ENCODE measurements at regions not wholly inside any gene's neighbourhood (a gene's known extent, or its start where the extent isn't known, plus 50 kb on each side); places are given as distances from the start of the nearest gene placed in this dataset.

DNA sequence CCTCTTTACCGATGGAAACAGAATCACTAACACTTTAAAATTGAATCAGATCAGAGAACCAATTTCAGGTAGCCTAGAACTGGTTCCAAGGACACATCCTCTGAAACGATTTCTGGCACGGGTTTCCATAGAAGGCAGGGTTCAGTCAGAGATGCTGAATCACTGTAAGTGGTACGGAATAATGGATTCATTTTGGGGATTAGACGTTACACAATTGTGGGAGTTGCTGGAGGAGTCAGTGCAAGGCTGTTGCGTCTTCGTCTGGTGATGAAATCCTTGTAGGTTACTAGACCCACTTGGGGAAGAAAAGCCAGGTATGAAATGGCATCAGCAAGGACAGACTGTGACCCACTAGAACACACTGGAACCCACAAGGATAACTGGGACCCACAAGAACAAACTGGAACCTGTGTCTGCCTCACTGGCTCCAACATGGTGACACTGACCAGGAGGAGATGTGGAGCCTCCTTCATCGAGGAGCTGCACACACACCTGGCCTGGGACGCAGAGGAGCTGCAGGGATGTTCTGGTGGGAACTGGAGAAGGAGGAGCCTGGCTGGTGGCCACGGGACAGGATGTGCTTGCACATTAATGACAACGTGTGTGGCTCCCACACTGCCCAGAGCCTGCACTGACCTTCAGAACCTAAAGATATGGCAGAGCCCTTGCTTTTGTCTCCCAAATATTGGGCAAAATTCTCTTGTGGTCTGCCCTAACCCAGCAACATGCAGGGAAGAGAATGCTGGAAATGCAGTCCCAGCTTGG lies 105.1 kb downstream of the TRAPPC11 start:
- no peak for DNase-seq (ENCODE audit: low read depth)

- no peak for DNase-seq (ENCODE audit: low read depth)
Measured at GRCh38 chr4:183765251-183765911, 106.3 kb downstream of the TRAPPC11 start.

DNA sequence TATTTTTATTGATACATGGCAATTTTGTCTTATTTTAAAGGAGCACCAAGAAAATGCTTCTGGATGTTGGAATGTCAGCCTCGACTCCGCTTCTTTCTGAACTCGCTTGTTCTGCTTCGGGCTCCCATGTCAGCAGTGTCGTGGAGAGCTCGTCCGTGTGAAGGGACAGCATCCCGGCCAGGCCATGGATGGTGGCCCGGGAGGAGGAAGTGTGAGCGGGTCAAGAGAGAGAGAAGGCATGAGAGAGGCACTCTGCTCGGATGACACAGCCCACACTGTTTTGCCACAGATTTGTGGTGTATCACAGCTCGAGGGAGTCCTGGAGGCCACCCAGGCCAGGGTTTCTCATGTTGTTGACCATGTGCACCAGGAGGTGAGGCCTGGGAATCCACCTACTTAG lies 107.0 kb downstream of the TRAPPC11 start:
- DNase-seq (ENCODE audit: low read depth), result no peak

DNA sequence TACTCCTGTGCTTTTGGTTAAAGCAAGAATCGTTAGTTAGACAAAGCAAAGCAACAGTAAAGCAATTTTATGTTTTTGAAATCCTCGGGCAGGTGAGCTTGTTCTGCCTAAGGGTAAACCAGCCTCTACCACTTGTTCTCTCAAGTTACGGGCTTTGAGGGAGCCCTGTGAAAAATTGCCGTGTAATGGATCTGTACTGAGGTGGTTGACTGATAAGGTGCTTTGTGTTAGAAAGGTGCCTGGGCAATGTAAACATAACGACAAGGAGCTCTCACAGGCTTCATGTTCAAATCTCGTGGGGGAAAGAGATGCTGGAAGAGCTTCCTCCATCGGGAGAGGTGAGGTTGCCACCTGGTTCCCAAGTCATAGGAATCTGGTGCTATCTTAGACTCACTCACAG lies 111.8 kb downstream of the TRAPPC11 start:
- no peak for DNase-seq (ENCODE audit: low read depth)

DNA sequence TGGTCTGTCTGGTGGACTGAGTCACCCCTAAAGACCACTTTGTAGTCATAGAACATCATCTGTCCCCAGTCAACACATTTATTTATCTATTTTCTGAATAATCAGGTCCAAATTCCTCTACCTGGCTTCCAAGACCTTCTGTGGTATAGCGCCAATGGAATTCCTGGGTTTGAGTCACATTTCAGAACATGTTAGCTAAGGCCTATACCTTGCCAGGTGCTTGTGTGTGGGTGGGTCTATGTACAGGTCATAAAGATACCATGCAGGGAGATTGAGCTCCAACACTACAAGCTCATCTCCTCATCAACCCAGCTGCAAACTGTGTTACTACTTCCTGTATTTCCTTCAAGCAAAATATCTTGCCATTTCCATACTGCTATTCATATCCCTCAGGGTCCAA lies 113.3 kb downstream of the TRAPPC11 start:
- no peak for DNase-seq (ENCODE audit: low read depth)

DNA sequence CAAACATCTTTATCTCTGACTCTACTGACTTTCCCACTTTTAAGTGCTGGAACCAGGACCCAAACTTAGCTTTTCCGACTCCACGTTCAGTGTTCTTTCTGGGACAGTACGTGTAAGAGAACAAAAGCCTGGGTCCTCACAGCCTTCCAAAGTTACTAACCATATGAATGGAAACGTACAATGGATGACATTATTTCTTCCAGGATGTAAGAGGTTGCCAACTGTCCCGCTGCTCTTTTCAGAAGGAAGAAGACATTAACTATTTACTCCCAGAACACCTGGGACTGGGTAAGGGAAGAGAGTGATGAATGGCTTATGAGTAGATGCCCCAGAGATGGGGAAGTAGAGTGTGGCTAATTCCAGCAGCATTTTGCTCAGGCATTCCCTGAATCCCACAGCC lies 114.7 kb downstream of the TRAPPC11 start:
- DNase-seq (ENCODE audit: low read depth), result no peak

- DNase-seq (ENCODE audit: low read depth), result no peak
Measured at GRCh38 chr4:183783306-183783705, 121.8 kb upstream of the STOX2 start.

GRCh38 chr4:183783991-183784553 lies 121.0 kb upstream of the STOX2 start:
- DNase-seq (ENCODE audit: low read depth), result peak; percentile 11

GRCh38 chr4:183788308-183788905 lies 116.7 kb upstream of the STOX2 start:
- no peak for DNase-seq (ENCODE audit: low read depth)

GRCh38 chr4:183789657-183790056 lies 115.5 kb upstream of the STOX2 start:
- DNase-seq (ENCODE audit: low read depth), result no peak

DNA sequence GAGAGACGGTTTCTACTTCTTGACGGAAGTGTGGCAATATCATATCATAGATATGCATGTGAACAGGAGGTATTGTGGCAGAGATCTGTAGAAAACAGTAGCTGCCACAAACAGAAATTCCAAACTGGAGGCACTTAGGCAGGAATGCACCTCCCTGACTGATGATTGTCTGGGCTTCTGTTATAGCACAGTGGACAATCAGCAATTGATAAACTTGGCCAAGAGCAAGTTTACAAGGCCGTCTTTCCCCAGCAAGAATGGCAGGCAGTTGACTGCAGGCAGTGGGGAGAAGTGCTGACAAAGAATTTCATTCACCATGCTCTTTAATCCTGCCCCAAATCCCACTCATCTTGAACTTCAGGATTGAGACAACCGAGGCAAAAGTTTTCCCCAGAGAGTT lies 114.4 kb upstream of the STOX2 start:
- no peak for DNase-seq (ENCODE audit: low read depth)

DNA sequence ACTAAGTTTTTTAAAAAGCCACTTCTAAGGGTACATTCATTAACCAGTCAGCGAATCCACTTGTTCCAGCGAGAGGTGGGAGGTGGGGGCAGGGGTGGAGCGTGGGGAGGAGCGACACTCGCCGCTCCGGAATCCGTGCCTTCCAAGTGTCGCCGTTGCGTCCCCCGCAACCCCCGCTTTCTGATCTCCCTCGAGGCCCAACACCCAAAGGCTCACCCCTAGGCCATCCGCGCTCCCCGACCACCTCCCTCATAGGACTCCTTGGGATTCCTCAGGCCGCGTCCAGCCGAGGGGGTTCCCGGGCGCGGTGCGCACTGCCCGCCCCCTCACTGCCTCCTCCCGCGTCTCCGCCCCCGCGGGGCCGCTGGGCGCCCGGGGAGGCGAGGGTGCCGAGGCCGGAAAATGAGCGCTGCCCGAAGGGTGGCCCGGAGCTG lies 108.1 kb upstream of the STOX2 start:
- DNase-seq (ENCODE audit: low read depth), result no peak

DNA sequence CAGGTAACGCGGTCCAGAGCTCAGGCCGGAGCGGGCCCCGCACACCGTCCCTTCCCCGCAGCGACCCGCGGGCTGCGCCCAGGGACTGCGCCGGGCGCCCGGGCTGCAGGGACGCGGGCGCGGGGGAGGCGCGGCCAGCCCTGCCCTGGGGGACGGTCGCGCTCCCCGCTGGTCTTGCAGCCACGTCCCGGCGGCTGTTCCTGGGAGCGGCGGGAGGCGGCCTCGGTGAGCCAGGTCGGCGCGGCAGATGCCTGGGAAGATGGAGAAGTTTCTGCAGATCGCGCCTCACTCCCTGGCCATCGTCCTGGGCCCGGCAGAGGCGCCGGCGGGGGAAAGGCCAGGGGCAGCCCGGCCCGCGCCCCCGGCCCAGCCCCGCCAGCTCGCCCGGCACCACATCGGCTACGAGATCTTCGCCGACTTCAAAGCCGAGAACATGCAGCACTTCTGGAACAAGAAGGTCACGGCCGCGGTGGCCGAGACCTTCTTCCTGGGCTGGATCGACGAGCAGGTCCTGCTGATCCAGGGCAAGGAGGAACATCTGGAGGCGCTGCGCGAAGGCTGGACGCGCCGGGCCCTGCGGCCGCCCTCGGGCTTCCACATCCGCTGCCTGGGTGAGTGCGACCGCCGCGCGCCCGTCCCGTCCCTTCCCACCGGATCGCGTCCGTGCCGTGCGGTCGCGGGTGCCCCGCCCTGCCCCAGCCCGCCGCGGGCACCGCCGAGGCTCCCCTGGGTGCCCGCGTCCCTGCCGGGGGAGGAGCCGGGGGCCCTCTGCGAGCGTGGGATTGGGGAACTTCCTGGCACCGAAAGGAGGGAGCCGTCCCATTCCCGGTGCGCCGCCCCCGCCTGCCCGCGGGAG lies 107.4 kb upstream of the STOX2 start:
- peak; percentile 7 for DNase-seq (ENCODE audit: low read depth)

GRCh38 chr4:183798301-183799253 lies 106.5 kb upstream of the STOX2 start:
- no peak for DNase-seq (ENCODE audit: low read depth)

DNA sequence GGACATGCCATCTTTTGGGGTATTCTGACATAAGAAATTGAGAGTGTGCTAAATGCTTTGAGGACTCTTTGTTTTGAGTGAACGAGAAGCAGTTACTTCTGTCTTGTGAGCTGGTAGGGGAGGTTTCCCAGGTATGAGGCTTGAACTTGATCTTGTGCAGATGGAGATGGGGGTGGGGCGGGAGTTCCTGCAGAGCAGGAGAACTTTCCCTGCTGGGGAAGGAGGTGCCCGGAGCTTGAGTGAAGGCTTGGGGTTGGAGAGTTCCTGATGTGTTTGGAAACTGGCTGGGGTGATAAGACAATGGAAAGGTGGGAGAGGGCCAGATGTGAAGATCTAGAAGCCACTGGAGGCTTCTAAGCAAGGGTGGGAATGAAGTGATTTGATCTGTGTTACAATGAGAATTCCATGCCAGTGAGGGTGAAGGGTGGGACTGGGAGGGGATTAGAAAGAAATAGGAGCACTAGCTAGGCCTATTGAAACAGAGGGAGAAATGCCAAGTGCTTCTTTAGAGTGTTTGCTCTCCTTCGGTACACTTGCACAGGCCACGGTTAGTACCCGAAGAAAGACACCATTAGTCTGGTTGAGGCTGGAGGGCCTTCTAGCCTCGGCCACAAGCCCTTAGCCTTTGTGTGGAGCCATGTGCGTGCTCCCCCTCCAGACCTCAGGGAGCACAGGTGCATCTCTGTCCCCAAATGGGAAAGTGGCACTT lies 103.5 kb upstream of the STOX2 start:
- no peak for DNase-seq (ENCODE audit: low read depth)

- DNase-seq (ENCODE audit: low read depth), result no peak
Measured at GRCh38 chr4:183806341-183806740, 98.8 kb upstream of the STOX2 start.

GRCh38 chr4:183807420-183808096 lies 97.5 kb upstream of the STOX2 start:
- no peak for DNase-seq (ENCODE audit: low read depth)

DNA sequence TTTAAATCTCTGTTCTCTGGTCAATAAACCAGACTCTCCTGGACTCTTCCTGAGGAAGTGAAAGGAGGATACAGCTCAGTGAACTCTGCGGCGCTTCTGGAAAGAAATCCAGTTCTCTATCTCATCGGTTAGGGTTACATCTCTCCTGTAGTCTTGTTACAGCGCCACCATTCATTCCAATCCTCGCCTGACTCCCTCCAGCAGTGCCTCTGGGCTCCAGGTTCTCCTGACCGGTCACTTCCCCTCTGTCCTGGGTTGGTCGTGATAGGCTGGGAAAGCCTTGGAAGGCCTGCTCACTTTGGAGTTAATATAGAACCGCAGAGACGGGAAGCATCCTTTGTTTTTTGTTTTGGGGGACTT lies 97.0 kb upstream of the STOX2 start:
- no peak for DNase-seq (ENCODE audit: low read depth)

- DNase-seq (ENCODE audit: low read depth), result no peak
Measured at GRCh38 chr4:183812567-183812966, 92.5 kb upstream of the STOX2 start.

DNA sequence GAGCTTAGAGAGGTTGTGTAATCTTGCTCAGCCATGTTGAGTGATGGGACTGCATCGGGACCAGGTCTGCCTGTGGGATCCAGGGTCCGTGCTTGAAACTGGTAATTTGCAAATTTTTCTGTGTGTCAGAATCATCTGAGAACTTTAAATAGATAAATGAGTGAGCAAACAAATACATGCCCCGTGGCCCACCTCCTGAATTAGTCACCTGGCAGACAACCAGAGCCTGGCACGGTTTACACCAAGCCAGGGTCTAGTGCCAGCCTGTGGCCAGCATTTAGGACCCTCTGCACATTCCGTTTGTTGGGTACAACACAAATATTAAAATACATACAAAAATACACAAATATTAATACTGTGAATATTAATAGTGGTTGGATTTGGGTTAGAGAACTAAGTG lies 90.6 kb upstream of the STOX2 start:
- DNase-seq (ENCODE audit: low read depth), result no peak

Measured in EH (cell line).